ENCODE measurements at regions not wholly inside any gene's neighbourhood (a gene's known extent, or its start where the extent isn't known, plus 50 kb on each side); places are given as distances from the start of the nearest gene placed in this dataset.

GRCh38 chr12:63079791-63080502 lies 71.1 kb downstream of the AVPR1A start:
- WGBS: 93% methylated on average over 2 of the region's 2 CpGs
- H3K27ac ChIP-seq: no peak overlapping the region
- no peak for TF ChIP-seq POLR2AphosphoS5 (IDR thresholded peaks at IDR 0.05)
- TF ChIP-seq, protein P1, sequence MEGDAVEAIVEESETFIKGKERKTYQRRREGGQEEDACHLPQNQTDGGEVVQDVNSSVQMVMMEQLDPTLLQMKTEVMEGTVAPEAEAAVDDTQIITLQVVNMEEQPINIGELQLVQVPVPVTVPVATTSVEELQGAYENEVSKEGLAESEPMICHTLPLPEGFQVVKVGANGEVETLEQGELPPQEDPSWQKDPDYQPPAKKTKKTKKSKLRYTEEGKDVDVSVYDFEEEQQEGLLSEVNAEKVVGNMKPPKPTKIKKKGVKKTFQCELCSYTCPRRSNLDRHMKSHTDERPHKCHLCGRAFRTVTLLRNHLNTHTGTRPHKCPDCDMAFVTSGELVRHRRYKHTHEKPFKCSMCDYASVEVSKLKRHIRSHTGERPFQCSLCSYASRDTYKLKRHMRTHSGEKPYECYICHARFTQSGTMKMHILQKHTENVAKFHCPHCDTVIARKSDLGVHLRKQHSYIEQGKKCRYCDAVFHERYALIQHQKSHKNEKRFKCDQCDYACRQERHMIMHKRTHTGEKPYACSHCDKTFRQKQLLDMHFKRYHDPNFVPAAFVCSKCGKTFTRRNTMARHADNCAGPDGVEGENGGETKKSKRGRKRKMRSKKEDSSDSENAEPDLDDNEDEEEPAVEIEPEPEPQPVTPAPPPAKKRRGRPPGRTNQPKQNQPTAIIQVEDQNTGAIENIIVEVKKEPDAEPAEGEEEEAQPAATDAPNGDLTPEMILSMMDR (IDR thresholded peaks at IDR 0.05): no peak
- no peak for TF ChIP-seq POLR2A (IDR thresholded peaks at IDR 0.05)
- H3K4me1 ChIP-seq (replicated peaks): no peaks in the 10 kb centered on the region
- H3K36me3 ChIP-seq: no peaks in the 10 kb centered on the region
- no peak for DNase-seq (ENCODE audit: low spot score)
- H3K4me3 ChIP-seq: no peak overlapping the region
- no peaks in the 10 kb centered on the region for H3K9me3 ChIP-seq
- intact Hi-C loops (cut with DNase I): no loop called here
- H3K27me3 ChIP-seq (replicated peaks; ENCODE audit: insufficient read depth): no peaks in the 10 kb centered on the region

DNA sequence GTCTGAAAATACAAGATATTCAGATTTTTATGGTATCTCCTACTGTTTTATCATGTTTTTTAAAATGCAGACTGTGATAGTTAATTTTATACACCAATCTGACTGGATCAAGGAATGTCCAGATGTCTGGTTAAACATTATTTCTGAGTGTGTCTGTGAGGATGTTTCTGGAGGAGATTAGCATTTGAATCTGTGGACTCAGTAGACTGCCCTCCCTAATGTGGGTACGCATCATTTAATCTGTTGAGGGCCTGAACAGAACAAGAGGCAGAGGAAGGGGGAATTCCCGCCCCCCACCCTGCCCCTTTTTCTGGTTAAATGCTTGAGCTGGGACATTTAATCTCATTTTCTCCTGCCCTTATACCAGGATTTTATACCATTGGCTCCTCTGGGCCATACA lies 72.1 kb downstream of the AVPR1A start:
- Histone ChIP-seq H3K36me3 (no peaks in the 10 kb centered on the region), H3K27me3 (replicated peaks; ENCODE audit: insufficient read depth) (no peaks in the 10 kb centered on the region), H3K4me1 (replicated peaks) (no peaks in the 10 kb centered on the region), H3K27ac (no peak overlapping the region), H3K4me3 (no peak overlapping the region), H3K9me3 (no peaks in the 10 kb centered on the region)
- no peak for DNase-seq (ENCODE audit: low spot score)
- TF ChIP-seq POLR2AphosphoS5 (IDR thresholded peaks at IDR 0.05) (no peak), POLR2A (IDR thresholded peaks at IDR 0.05) (no peak)
- TF ChIP-seq, protein P1 (IDR thresholded peaks at IDR 0.05): no peak
- WGBS: 90% methylated on average over 2 of the region's 2 CpGs
- intact Hi-C loops (cut with DNase I): no loop called here

DNA sequence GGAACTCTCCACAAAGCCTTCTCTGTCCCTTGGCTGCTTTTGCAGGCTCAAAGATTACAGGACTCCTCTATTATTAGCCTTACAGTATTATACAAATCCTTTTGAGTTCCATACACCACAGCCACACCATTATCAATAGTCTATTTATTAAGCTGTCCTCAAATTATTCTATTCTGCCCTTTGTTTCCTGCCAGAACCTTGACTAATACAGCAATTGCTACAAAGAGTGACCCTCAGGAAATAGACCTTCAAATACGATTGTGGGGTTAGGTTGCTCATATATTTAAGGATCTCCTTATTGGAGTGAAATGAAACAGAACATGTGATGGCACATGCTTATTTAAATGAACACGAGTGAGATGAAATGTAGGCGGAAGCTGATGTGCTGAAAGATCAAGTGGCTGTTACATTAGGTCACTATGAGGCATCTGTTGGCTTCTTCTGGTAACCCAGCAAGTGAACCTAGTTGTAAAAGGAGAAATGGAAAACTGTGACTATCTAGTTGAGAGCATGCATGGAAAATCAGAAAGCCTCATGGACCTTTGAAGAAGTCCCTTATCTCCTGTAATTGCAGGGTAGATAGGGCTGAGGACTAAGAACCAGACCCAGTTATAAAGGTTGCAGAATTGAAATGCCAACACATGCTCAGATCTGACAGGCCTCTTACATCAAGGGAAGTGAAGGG lies 75.5 kb downstream of the AVPR1A start:
- H3K4me1 ChIP-seq (replicated peaks): no peaks in the 10 kb centered on the region
- H3K4me3 ChIP-seq: no peak overlapping the region
- DNase-seq (ENCODE audit: low spot score): no peak
- no peak overlapping the region for H3K27ac ChIP-seq
- no peaks in the 10 kb centered on the region for H3K9me3 ChIP-seq
- intact Hi-C loops (cut with DNase I): no loop called here
- H3K27me3 ChIP-seq (replicated peaks; ENCODE audit: insufficient read depth): no peaks in the 10 kb centered on the region
- H3K36me3 ChIP-seq: no peaks in the 10 kb centered on the region
- 91% methylated on average over 3 of the region's 3 CpGs for WGBS
- TF ChIP-seq POLR2AphosphoS5 (IDR thresholded peaks at IDR 0.05) (no peak), POLR2A (IDR thresholded peaks at IDR 0.05) (no peak)
- TF ChIP-seq, protein P1 (IDR thresholded peaks at IDR 0.05): no peak

DNA sequence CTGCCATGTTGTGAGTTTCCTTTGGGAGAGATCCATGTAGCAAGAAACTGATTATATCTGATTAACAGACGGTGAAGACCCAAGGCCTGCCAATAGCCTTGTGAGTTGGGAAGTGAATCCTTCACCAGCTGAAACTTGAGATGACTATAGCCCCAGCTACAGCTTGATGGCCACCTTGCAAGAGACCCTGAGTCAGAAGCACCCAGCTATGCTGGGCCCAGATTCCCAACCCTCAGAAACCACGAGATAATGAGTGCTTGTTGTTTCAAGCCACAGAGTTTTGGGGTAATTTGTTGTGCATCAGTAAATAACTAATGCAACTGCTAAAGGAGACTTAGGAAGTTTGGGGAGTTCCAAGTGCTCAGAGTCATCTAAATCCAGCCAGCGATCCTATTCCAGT lies 80.3 kb downstream of the AVPR1A start:
- Histone ChIP-seq H3K36me3 (no peaks in the 10 kb centered on the region), H3K4me1 (replicated peaks) (no peaks in the 10 kb centered on the region), H3K9me3 (no peaks in the 10 kb centered on the region), H3K27ac (no peak overlapping the region), H3K4me3 (no peak overlapping the region), H3K27me3 (replicated peaks; ENCODE audit: insufficient read depth) (no peaks in the 10 kb centered on the region)
- 61% methylated on average over 3 of the region's 3 CpGs for WGBS
- TF ChIP-seq, protein P1 (IDR thresholded peaks at IDR 0.05): no peak
- TF ChIP-seq POLR2A (IDR thresholded peaks at IDR 0.05): no peak
- no peak for TF ChIP-seq POLR2AphosphoS5 (IDR thresholded peaks at IDR 0.05)
- DNase-seq (ENCODE audit: low spot score): no peak
- intact Hi-C loops (cut with DNase I): no loop called here
